ENCODE measurements at regions not wholly inside any gene's neighbourhood (a gene's known extent, or its start where the extent isn't known, plus 50 kb on each side); places are given as distances from the start of the nearest gene placed in this dataset.

DNA sequence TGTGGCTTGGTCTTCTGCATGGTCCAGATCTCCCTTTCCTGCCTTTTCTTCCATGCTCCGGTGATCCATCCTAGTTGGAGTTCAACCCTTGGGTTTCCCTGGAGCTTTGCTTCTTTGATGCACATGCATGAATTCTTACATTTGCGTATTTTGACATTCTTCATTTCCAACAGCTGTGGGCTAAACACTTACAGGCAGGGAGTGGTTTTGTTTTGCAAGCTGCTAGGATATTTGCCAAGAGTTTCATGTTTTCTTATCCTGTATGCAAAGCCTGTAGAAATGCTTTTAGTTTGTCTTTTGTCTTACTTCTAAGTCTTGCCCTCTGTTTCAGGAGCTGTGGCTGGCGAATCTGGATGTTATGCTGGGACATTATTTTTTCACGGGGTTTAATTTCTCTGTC lies 90.3 kb upstream of the PAXBP1 start:
- H3K27ac Mint-ChIP-seq (ENCODE audit: unreplicated experiment), result no peak overlapping the region
- CTCF ChIA-PET, result no interaction called here
- intact Hi-C loops (cut with micrococcal nuclease; ENCODE audit: unreplicated experiment), result no loop called here
- BruUV-seq (replicated peaks), result no TSS peak
- TF ChIP-seq, protein P1, sequence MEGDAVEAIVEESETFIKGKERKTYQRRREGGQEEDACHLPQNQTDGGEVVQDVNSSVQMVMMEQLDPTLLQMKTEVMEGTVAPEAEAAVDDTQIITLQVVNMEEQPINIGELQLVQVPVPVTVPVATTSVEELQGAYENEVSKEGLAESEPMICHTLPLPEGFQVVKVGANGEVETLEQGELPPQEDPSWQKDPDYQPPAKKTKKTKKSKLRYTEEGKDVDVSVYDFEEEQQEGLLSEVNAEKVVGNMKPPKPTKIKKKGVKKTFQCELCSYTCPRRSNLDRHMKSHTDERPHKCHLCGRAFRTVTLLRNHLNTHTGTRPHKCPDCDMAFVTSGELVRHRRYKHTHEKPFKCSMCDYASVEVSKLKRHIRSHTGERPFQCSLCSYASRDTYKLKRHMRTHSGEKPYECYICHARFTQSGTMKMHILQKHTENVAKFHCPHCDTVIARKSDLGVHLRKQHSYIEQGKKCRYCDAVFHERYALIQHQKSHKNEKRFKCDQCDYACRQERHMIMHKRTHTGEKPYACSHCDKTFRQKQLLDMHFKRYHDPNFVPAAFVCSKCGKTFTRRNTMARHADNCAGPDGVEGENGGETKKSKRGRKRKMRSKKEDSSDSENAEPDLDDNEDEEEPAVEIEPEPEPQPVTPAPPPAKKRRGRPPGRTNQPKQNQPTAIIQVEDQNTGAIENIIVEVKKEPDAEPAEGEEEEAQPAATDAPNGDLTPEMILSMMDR (IDR thresholded peaks at IDR 0.05; ENCODE audit: unreplicated experiment), result no peak
- peaks cover 68% of the 10 kb centered on the region for H3K27me3 Mint-ChIP-seq (ENCODE audit: unreplicated experiment)
- DNase-seq, result no peak
- no peaks in the 10 kb centered on the region for H3K36me3 Mint-ChIP-seq (ENCODE audit: insufficient read depth, unreplicated experiment)
- H3K4me1 Mint-ChIP-seq (ENCODE audit: low read depth, unreplicated experiment), result no peaks in the 10 kb centered on the region
- no peak overlapping the region for H3K4me3 Mint-ChIP-seq (ENCODE audit: low read depth, unreplicated experiment)
- H3K9me3 Mint-ChIP-seq (ENCODE audit: low read depth, unreplicated experiment), result no peaks in the 10 kb centered on the region

DNA sequence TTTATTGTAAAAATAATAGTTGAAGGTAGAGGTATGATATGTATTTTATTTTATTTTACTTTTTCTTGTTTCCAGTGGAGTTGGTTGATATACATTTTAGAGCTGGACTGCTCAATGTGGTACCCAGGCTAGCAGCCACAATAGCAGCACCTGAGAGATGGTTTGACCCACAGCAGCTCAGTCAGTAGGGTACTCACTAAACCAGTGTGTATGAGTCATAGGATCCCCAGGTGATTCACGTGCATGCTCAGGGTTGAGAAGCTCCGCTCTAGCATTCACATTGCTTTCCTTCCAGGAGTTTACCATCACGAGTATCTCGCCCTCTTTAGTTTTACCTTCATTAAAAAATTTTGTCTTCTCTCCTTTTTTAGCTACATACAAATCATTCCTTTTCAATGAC lies 96.0 kb upstream of the PAXBP1 start:
- peak; percentile 3 for DNase-seq
- BruUV-seq (replicated peaks), result no TSS peak
- Mint-ChIP-seq H3K27ac (ENCODE audit: unreplicated experiment) (no peak overlapping the region), H3K4me1 (ENCODE audit: low read depth, unreplicated experiment) (no peaks in the 10 kb centered on the region), H3K27me3 (ENCODE audit: unreplicated experiment) (peaks cover 93% of the 10 kb centered on the region), H3K36me3 (ENCODE audit: insufficient read depth, unreplicated experiment) (no peaks in the 10 kb centered on the region), H3K4me3 (ENCODE audit: low read depth, unreplicated experiment) (no peak overlapping the region), H3K9me3 (ENCODE audit: low read depth, unreplicated experiment) (no peaks in the 10 kb centered on the region)
- CTCF ChIA-PET, result no interaction called here
- TF ChIP-seq, protein P1 (IDR thresholded peaks at IDR 0.05; ENCODE audit: unreplicated experiment), result no peak
- intact Hi-C loops (cut with micrococcal nuclease; ENCODE audit: unreplicated experiment), result no loop called here

DNA sequence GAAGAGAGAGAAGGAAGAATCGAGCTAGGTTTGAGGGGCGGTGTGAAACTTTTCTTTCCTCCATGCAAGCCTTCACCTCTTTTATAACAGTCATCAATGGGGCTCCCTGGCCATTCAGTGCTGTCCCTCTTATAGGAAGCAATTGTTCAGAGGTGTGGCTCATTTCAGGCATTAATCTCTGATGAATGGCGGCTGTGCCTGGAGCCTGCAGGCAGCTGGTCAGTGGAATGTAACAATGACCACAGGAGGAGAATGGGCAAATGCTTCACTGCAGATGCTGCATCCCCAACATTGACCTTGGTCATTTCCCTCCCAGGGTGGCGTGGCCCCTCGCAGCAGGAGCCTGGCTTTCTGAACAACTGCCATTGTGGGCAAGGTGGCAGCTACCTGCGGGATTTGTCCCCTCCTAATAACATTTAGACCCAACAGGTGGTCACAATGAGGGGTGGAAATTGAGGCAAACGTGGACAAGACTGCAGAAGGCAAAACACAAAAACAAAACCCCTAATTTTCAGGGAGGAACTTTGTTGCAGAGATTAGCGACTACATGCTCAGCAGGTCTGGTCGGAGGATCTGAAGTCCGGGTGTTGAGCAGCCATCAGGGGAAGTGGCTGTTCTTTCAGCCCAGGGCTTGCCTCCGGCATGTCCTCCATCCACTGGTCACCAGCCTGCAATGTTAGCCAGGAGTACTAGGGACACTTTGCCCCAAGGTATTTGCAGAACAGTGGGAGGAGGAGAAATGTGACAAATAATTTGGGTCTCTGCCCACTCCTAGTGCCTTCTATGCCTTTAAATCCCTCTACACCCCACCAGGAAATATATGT lies 97.3 kb upstream of the PAXBP1 start:
- no peak overlapping the region for H3K27ac Mint-ChIP-seq (ENCODE audit: unreplicated experiment)
- no peaks in the 10 kb centered on the region for H3K4me1 Mint-ChIP-seq (ENCODE audit: low read depth, unreplicated experiment)
- no peak overlapping the region for H3K4me3 Mint-ChIP-seq (ENCODE audit: low read depth, unreplicated experiment)
- no peaks in the 10 kb centered on the region for H3K36me3 Mint-ChIP-seq (ENCODE audit: insufficient read depth, unreplicated experiment)
- BruUV-seq (replicated peaks), result no TSS peak
- CTCF ChIA-PET, result no interaction called here
- H3K9me3 Mint-ChIP-seq (ENCODE audit: low read depth, unreplicated experiment), result no peaks in the 10 kb centered on the region
- H3K27me3 Mint-ChIP-seq (ENCODE audit: unreplicated experiment), result peaks cover 81% of the 10 kb centered on the region
- TF ChIP-seq, protein P1 (IDR thresholded peaks at IDR 0.05; ENCODE audit: unreplicated experiment), result no peak
- DNase-seq, result no peak
- intact Hi-C loops (cut with micrococcal nuclease; ENCODE audit: unreplicated experiment), result no loop called here

DNA sequence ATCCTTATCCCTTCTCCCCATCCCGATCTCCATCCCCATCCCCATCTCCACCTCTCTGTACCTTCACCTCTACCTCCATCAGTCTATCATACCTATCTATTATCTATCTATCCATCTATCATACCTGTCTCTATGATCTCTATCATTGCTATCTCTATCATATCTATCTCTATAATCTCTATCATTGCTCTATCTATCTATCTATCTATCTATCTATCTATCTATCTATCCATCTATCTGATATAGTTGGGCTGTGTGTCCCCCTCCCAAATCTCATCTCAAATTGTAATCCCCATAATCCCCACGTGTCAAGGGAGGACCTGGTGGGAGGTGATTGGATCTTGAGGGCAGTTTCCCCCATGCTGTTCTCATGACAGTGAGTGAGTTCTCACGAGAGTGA lies 97.9 kb upstream of the PAXBP1 start:
- Mint-ChIP-seq H3K27me3 (ENCODE audit: unreplicated experiment) (peaks cover 81% of the 10 kb centered on the region), H3K4me1 (ENCODE audit: low read depth, unreplicated experiment) (no peaks in the 10 kb centered on the region), H3K36me3 (ENCODE audit: insufficient read depth, unreplicated experiment) (no peaks in the 10 kb centered on the region), H3K9me3 (ENCODE audit: low read depth, unreplicated experiment) (no peaks in the 10 kb centered on the region), H3K27ac (ENCODE audit: unreplicated experiment) (no peak overlapping the region), H3K4me3 (ENCODE audit: low read depth, unreplicated experiment) (no peak overlapping the region)
- CTCF ChIA-PET, result no interaction called here
- DNase-seq, result no peak
- intact Hi-C loops (cut with micrococcal nuclease; ENCODE audit: unreplicated experiment), result no loop called here
- BruUV-seq (replicated peaks), result no TSS peak
- TF ChIP-seq, protein P1 (IDR thresholded peaks at IDR 0.05; ENCODE audit: unreplicated experiment), result no peak
